DOHH2 (cell line): ENCODE measurements at regions not wholly inside any gene's neighbourhood (a gene's known extent, or its start where the extent isn't known, plus 50 kb on each side); places are given as distances from the start of the nearest gene placed in this dataset.

Source experiments
- CTCF ChIP-seq: fragments of 200-600 bp; sonication (generic); IDR thresholded peaks from one replicate; pipeline ENCODE4 v1.5.1; 2014; ENCODE audit warnings: antibody characterized with exemption, mild to moderate bottlenecking, low read depth, low read length; ENCODE audit not compliant: poor library complexity, severe bottlenecking
- EZH2phosphoT487 ChIP-seq: fragments of 200-600 bp; sonication (generic); IDR thresholded peaks from 2 replicates; pipeline ENCODE4 v1.6.1; 2017; ENCODE audit warnings: borderline replicate concordance, mild to moderate bottlenecking, antibody characterized with exemption, low read length, moderate library complexity, mixed read lengths

- TF ChIP-seq CTCF (no peak), EZH2phosphoT487 (no peak)
Observed at GRCh38 chr4:132026816-132027215, 1122.3 kb upstream of the PCDH10 start.
